Right renal cortex interstitium (tissue), 3 donors: ENCODE measurements at regions not wholly inside any gene's neighbourhood (a gene's known extent, or its start where the extent isn't known, plus 50 kb on each side); places are given as distances from the start of the nearest gene placed in this dataset.

ENCODE experiments used
- DNase-seq, 3 donors: peaks; one replicate each; pipeline ENCODE4 v3.0.0-alpha.2; 2013; ENCODE audit warnings: low read depth in 3 of 3, low spot score in 2 of 3

GRCh38 chr12:25712169-25712568 lies 159.1 kb upstream of the LMNTD1 start:
- no peak for DNase-seq

- no peak for DNase-seq
These were observed 160.2 kb upstream of the LMNTD1 start for GRCh38 chr12:25713264-25713663.

- DNase-seq, result no peak
These were observed 161.3 kb upstream of the LMNTD1 start for GRCh38 chr12:25714198-25714984.

- DNase-seq, result no peak
These were observed 162.0 kb upstream of the LMNTD1 start for GRCh38 chr12:25715102-25715501.

GRCh38 chr12:25716842-25717241 lies 163.8 kb upstream of the LMNTD1 start:
- DNase-seq, result no peak

DNA sequence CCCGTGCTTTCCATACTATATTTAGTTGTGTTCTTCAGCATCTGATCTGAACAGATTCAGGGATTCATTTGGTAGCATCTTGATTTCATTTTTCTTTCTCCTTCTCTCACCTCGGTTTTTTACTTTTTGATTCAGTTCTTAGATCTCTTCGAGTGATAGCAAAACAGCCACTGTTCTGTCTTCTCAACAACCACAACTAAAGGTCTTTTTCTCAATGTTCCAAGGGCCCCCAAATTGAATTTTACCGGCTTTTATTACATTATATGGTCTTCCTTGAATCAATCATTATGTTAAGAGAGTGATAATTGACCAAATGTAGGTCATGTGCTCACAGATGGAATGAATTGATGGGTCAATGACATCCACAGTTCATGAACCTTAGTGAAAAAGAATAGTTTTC lies 164.5 kb upstream of the LMNTD1 start:
- no peak for DNase-seq

GRCh38 chr12:25718081-25718731 lies 165.1 kb upstream of the LMNTD1 start:
- DNase-seq, result no peak

DNA sequence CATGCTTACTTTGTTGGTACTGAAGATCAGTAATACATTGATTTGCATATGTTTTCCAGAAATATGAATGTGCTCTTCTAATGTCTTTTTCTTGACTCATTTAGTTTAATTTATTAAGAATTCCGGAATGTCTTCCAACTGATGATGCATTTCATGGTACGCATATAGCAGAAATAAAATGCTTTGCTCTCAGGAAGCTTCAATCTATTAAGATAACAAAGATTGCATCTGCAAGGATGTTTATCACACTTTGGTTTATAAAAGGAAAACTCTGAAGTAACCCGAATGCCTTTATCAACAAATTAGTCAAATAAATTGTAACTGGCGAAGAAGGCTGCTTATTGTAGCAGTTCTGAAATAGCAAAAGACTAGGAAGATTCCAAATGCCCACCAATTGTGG lies 166.4 kb upstream of the LMNTD1 start:
- no peak for DNase-seq

DNA sequence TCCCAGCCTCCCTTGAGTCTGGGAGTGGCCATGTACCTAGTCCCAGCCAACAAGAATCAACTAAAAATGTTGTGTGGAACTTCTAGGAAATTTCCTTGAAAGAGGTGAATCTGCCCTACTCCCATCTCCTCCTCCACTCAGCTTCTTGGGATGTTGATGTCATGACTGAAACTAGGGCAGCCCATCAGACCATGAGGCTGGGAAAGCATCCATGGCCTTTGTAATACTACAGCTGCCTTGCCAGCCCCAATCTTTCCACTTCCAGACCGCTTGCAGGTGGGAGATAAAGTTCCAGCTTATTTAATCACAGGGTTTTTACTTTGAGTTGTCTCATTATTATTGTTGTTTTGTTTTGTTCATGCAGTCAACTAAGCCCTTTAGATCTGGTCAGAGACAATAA lies 170.3 kb upstream of the LMNTD1 start:
- no peak for DNase-seq

- DNase-seq, result no peak
These were observed 170.9 kb upstream of the LMNTD1 start for GRCh38 chr12:25723921-25724491.

- DNase-seq, result no peak
These were observed 172.4 kb upstream of the LMNTD1 start for GRCh38 chr12:25725470-25725869.

GRCh38 chr12:25725931-25726330 lies 172.8 kb upstream of the LMNTD1 start:
- no peak for DNase-seq

- DNase-seq, result no peak
These were observed 175.0 kb upstream of the LMNTD1 start for GRCh38 chr12:25728056-25728595.

GRCh38 chr12:25730489-25731349 lies 177.6 kb upstream of the LMNTD1 start:
- no peak for DNase-seq

- no peak for DNase-seq
These were observed 180.5 kb upstream of the LMNTD1 start for GRCh38 chr12:25733541-25733940.

DNA sequence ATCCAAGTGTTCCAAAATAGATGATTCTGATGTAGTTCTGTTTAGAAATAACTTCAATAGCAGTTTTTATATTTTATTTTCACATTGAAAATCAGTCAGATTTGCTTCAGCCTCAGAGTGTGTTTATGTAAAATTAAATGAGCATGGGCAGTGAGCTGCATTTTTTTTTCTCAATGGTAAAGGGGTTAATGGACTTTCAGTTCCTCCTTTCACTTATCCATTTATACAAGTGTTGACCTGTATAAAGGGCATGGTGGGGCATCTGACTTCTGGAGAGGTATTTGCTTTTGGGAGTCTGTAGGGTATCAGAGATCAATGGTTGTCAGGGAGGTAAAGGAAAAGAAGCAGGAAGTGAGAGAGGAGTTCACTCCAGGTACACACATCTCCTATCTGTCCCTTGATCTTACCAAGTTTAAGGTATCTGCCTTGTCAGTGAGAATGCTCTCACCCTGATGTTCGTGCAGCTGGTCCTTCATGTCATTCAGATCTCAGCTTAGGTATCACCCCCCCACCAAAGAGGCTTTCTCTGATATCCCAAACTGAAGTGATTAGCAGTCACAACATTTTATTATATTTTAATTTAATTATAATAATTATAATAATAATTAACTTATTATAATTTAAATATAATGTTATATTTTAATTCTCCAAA lies 181.6 kb upstream of the LMNTD1 start:
- no peak for DNase-seq

DNA sequence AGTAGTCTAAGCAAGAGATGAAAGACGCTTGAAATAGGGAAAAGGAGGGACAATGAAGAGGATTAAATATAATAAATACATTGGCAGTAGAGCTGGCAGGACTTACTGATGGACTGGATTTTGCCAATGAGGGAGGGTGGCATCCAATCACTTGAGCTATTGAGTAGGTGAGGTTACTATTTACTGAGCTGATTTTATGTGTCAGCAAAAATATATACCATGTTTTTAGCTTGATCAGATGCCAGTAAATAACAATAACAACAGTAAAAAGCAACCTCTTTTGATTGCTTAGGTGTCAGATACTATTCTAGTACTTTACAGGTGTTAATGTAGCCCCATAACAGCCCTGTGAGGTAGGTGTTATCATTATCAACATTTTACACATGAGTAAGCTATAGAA lies 187.5 kb upstream of the LMNTD1 start:
- no peak for DNase-seq

DNA sequence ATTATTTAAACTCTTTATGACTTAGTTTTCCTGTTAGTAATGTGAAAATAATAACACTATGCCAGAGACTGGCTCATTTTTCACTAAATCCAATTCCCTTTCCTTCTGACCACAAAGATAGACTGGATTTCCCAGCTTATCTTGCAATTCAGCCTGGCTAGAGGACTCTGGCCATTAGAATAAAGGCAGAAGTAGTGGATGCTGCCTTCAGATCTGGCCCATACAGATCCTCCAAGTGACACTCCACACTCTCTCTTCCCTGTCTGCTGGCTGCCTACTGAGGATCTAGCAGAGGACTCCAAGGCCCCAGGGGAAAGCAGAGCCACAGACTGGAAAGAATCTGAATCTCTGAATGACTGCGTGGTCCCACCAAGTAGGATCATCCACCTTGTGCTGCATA lies 188.8 kb upstream of the LMNTD1 start:
- no peak for DNase-seq

DNA sequence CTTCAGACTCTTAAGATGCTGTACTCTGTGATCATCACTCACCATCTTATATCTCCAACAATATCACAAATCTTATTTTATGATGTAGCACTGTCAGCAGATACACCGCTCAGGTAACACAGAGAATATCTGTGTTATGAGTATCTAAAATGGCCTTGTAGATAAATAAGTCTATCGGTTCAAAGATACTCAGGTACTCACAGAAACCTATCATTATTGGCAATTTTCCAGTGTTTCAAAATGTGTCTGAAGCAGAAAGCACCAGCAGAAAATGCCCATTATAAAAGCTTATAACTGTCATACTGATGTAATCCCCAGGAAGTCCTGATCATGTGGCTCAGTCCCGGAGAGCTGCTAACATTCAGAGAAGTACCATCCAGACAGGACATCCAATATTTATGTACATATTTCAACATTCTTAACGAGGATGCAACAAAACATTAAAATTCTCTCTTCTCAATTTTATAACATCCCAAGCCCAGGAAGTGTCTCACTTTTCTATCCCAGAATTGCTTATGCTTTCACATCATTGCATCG lies 190.7 kb upstream of the LMNTD1 start:
- no peak for DNase-seq

GRCh38 chr12:25744313-25744712 lies 191.2 kb upstream of the LMNTD1 start:
- no peak for DNase-seq
